Panc1 (cell line): ENCODE measurements at regions not wholly inside any gene's neighbourhood (a gene's known extent, or its start where the extent isn't known, plus 50 kb on each side); places are given as distances from the start of the nearest gene placed in this dataset.

Source experiments
- ATAC-seq: fragments of 200-7000 bp; cut with Tn5 transposase; 2 replicates; pipeline ENCODE4 v1.9.1; 2020; ENCODE audit warnings: mild to moderate bottlenecking, moderate library complexity
- BruUV-seq: library from RNA; stranded (reverse); fragments of 400-500 nt; replicated peaks from 2 replicates; lab custom pipeline; 2021; lab: Mats Ljungman, UMichigan
- CTCF ChIA-PET: fragments of 300-600 bp; sonication (Branson Sonifier 250); formaldehyde crosslinking; loops from one replicate; lab custom pipeline; 2022; ENCODE audit warnings: antibody characterized with exemption; lab: Charles Lee
- POLR2A ChIA-PET: fragments of 300-600 bp; sonication (Branson Sonifier 250); formaldehyde crosslinking; loops from one replicate; lab custom pipeline; 2022; ENCODE audit warnings: antibody characterized with exemption; lab: Charles Lee
- DNase-seq: peaks from one replicate; pipeline ENCODE4 v3.0.0-alpha.2; 2010; ENCODE audit warnings: low read depth, low spot score
- H3K27ac ChIP-seq: 2 replicates; pipeline ENCODE4 v1.5.1; 2011; ENCODE audit warnings: mild to moderate bottlenecking, low read length, inconsistent platforms
- H3K27me3 ChIP-seq: fragments of 200-500 bp; sonication (Bioruptor generic); 2 replicates; pipeline ENCODE4 v1.6.0; 2014; ENCODE audit warnings: low read length, inconsistent platforms; ENCODE audit not compliant: control insufficient read depth, insufficient read depth
- H3K36me3 ChIP-seq: fragments of 200-500 bp; sonication (Bioruptor generic); 2 replicates; pipeline ENCODE4 v1.5.1; 2014; ENCODE audit warnings: inconsistent platforms, mild to moderate bottlenecking, low read length, moderate library complexity; ENCODE audit not compliant: control insufficient read depth, insufficient read depth
- H3K4me1 ChIP-seq: 2 replicates; pipeline ENCODE4 v1.5.1; 2011; ENCODE audit warnings: inconsistent platforms, mild to moderate bottlenecking, low read length, moderate library complexity; ENCODE audit not compliant: control insufficient read depth, insufficient read depth
- H3K4me3 ChIP-seq, 2 experiments: 2 replicates each; pipeline ENCODE4 v1.5.1; 2011 to 2012; ENCODE audit warnings: low read depth in 2 of 2, low read length in 2 of 2, mild to moderate bottlenecking in 2 of 2, inconsistent platforms in 1 of 2, moderate library complexity in 1 of 2
- H3K9me3 ChIP-seq: fragments of 200-500 bp; sonication (Bioruptor generic); 2 replicates; pipeline ENCODE4 v1.5.1; 2014; ENCODE audit warnings: low read depth, mild to moderate bottlenecking, inconsistent platforms, low read length, moderate library complexity; ENCODE audit not compliant: control insufficient read depth, insufficient read depth
- CTCF ChIP-seq: fragments of 450-650 bp; IDR thresholded peaks from 2 replicates; pipeline ENCODE4 v1.5.1; 2017; ENCODE audit warnings: mild to moderate bottlenecking
- POLR2AphosphoS5 ChIP-seq: IDR thresholded peaks from 2 replicates; pipeline ENCODE4 v1.6.1; 2012; ENCODE audit warnings: mild to moderate bottlenecking, low read depth, low read length, moderate library complexity
- REST ChIP-seq, 2 experiments: IDR thresholded peaks; 2 replicates each; pipeline ENCODE4 v1.6.1; 2011 to 2012; ENCODE audit warnings: low read depth in 2 of 2, control low read depth in 1 of 2, low read length in 1 of 2, mild to moderate bottlenecking in 1 of 2, moderate library complexity in 1 of 2; ENCODE audit not compliant: insufficient read depth in 1 of 2
- SIN3A ChIP-seq: IDR thresholded peaks from 2 replicates; pipeline ENCODE4 v1.6.1; 2012; ENCODE audit warnings: low read depth, mild to moderate bottlenecking, low read length, moderate library complexity, borderline replicate concordance; ENCODE audit not compliant: insufficient read depth
- TCF7L2 ChIP-seq: IDR thresholded peaks from 2 replicates; pipeline ENCODE4 v1.6.1; 2011; ENCODE audit warnings: mild to moderate bottlenecking, low read depth, low read length, inconsistent platforms
- in situ Hi-C: cut with HindIII; loops from 2 replicates; pipeline ENCODE4 v1.10.0; 2016; ENCODE audit warnings: low sequenced_read_pairs, low pct_unique_long_range_greater_than_20kb
- intact Hi-C: fragments of 100-400 bp; cut with micrococcal nuclease; formaldehyde crosslinking; loops from one replicate; pipeline ENCODE4 v1.10.0; 2022; ENCODE audit not compliant: unreplicated experiment

DNA sequence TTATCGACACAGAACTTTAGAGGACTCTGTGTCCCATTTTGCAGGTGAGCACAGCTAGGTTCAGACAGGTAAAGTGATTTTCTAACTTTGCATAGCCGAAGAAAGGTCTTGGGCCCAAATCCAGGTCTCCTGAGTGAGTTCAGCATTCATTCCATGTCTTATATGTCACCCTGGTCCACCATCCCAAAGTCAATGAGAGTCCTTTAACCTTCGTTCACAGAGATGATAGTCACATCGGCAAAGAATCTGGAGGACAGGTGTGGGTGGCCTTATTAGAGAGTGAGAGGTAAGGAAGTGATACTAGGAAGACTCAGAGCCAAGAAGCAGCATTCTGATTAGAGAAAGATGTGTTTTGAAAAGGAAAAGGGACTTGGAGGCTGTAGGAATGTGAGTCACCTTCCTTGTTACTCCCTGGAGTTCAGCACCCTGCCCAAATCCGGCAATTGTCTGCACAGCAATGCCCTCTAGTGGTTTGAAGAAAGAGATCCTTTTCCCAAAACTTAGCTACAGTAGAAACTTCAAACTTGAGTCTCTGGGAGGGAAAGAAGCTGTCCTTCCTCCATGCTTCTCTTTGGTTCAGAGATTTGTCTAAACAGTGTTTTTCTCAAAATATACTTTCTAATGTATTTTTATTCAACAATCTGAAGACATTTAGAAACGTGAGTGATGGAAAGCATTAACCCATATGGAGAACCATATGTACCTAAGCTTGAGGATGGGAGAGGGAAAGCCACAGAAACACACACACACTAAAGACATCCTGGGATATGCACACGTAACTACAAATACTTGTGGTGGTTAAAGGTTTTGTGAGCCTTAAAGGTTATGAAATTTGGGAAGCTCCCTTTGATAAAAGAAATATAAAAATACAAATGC is 96.4 kb upstream of the SHISA6 start:
- Histone ChIP-seq H3K27ac (no peak overlapping the region), H3K36me3 (no peaks in the 10 kb centered on the region; the same call in 1 of the 2 replicates), H3K4me1 (no peaks in the 10 kb centered on the region), H3K27me3 (no peaks in the 10 kb centered on the region), H3K4me3 (no peak overlapping the region), H3K9me3 (no peaks in the 10 kb centered on the region)
- peak; percentile 10 for DNase-seq
- BruUV-seq = no TSS peak
- in situ Hi-C loops (no loop called here), intact Hi-C loops (loop anchor here (5.0 kb wide), 1 partner anchor 267 kb away; no protein-coding TSS in a partner anchor)
- POLR2A ChIA-PET = no interaction called here
- no peak for ATAC-seq
- CTCF ChIA-PET = interaction anchor here (0.6 to 1.7 kb wide), 3 partner anchors 10 to 270 kb away, joined by 3 to 8 read pairs (median 4); no protein-coding TSS in a partner anchor
- no peak for TF ChIP-seq TCF7L2
- peak; percentile 73 for TF ChIP-seq CTCF

DNA sequence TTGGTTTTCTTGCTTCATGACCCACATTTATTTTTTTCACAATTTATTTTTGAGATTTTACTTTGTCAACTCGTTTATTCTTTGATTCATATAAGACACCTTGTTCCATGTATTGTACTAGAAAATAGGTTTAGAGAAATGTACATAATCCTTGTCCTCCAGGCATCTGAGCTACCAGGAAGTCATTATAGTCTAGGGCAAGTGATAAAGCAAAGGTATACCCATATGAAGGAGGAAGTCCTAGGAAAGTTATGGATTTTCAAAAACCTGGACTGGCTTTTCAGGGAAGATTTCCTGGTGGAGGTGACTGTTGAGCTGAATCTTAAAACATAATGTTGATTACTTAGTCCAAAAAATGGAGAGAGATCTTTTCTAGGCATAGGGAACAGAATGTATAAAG is 98.8 kb upstream of the SHISA6 start:
- CTCF ChIA-PET = no interaction called here
- no peaks in the 10 kb centered on the region; the same call in 1 of the 2 replicates for H3K36me3 ChIP-seq
- intact Hi-C loops (loop anchor here (5.0 kb wide), 1 partner anchor 265 kb away; no protein-coding TSS in a partner anchor), in situ Hi-C loops (no loop called here)
- POLR2A ChIA-PET = no interaction called here
- H3K4me3 ChIP-seq = no peak overlapping the region
- H3K27ac ChIP-seq = no peak overlapping the region
- no peak for TF ChIP-seq REST (IDR thresholded peaks at IDR 0.05; ENCODE audit: insufficient read depth in 1 of 2, low read depth in 2 of 2, low read length in 1 of 2)
- TF ChIP-seq SIN3A = no peak
- no peak for TF ChIP-seq POLR2AphosphoS5
- TF ChIP-seq CTCF = no peak
- no peak for TF ChIP-seq TCF7L2
- H3K4me1 ChIP-seq = no peaks in the 10 kb centered on the region
- ATAC-seq (no peak), DNase-seq (no peak)
- H3K9me3 ChIP-seq = no peaks in the 10 kb centered on the region
- no peaks in the 10 kb centered on the region for H3K27me3 ChIP-seq
- BruUV-seq = no TSS peak
